ENCODE measurements at regions not wholly inside any gene's neighbourhood (a gene's known extent, or its start where the extent isn't known, plus 50 kb on each side); places are given as distances from the start of the nearest gene placed in this dataset.
"Not testable (repeated sequence)": the region's sequence is repeated elsewhere in the genome, so short reads cannot be mapped to it uniquely, and the experiment has no call there.

- no peak for DNase-seq (ENCODE audit: low read depth, low spot score)
Observed at GRCh38 chr16:17557949-17558348, 87.2 kb upstream of the XYLT1 start.

GRCh38 chr16:17557480-17557879 is 86.7 kb upstream of the XYLT1 start:
- no peak for DNase-seq (ENCODE audit: low read depth, low spot score)

- no peak for DNase-seq (ENCODE audit: low read depth, low spot score)
Observed at GRCh38 chr16:17556276-17557052, 85.7 kb upstream of the XYLT1 start.

- DNase-seq (ENCODE audit: low read depth, low spot score): peak; percentile 28
Observed at GRCh38 chr16:17555176-17555575, 84.4 kb upstream of the XYLT1 start.

GRCh38 chr16:17552351-17552750 is 81.6 kb upstream of the XYLT1 start:
- DNase-seq (ENCODE audit: low read depth, low spot score): no peak

- not testable (repeated sequence) for DNase-seq (ENCODE audit: low read depth, low spot score)
Observed at GRCh38 chr16:17551682-17552081, 80.9 kb upstream of the XYLT1 start.

- DNase-seq (ENCODE audit: low read depth, low spot score): no peak
Observed at GRCh38 chr16:17548825-17549224, 78.1 kb upstream of the XYLT1 start.

GRCh38 chr16:17544785-17545184 is 74.0 kb upstream of the XYLT1 start:
- no peak for DNase-seq (ENCODE audit: low read depth, low spot score)

GRCh38 chr16:17544304-17544703 is 73.5 kb upstream of the XYLT1 start:
- DNase-seq (ENCODE audit: low read depth, low spot score): no peak

- no peak for DNase-seq (ENCODE audit: low read depth, low spot score)
Observed at GRCh38 chr16:17543073-17543472, 72.3 kb upstream of the XYLT1 start.

GRCh38 chr16:17541324-17541723 is 70.6 kb upstream of the XYLT1 start:
- no peak for DNase-seq (ENCODE audit: low read depth, low spot score)

GRCh38 chr16:17538927-17539326 is 68.2 kb upstream of the XYLT1 start:
- no peak for DNase-seq (ENCODE audit: low read depth, low spot score)

GRCh38 chr16:17532338-17532995 is 61.7 kb upstream of the XYLT1 start:
- no peak for DNase-seq (ENCODE audit: low read depth, low spot score)

- no peak for DNase-seq (ENCODE audit: low read depth, low spot score)
Observed at GRCh38 chr16:17529982-17530760, 59.4 kb upstream of the XYLT1 start.

- DNase-seq (ENCODE audit: low read depth, low spot score): no peak
Observed at GRCh38 chr16:17526956-17527937, 56.5 kb upstream of the XYLT1 start.

- no peak for DNase-seq (ENCODE audit: low read depth, low spot score)
Observed at GRCh38 chr16:17524656-17525055, 53.9 kb upstream of the XYLT1 start.

GRCh38 chr16:17520561-17520960 is 49.8 kb upstream of the XYLT1 start:
- DNase-seq (ENCODE audit: low read depth, low spot score): no peak
